ENCODE measurements at regions not wholly inside any gene's neighbourhood (a gene's known extent, or its start where the extent isn't known, plus 50 kb on each side); places are given as distances from the start of the nearest gene placed in this dataset.

GRCh38 chr6:144697369-144697760 lies 412.2 kb downstream of the UTRN start:
- DNase-seq: no peak

GRCh38 chr6:144697801-144698200 lies 412.7 kb downstream of the UTRN start:
- DNase-seq: no peak

- no peak for DNase-seq
Observed at GRCh38 chr6:144702781-144703180, 417.6 kb downstream of the UTRN start.

GRCh38 chr6:144710207-144710606 lies 425.1 kb downstream of the UTRN start:
- no peak for DNase-seq

- DNase-seq: no peak
Observed at GRCh38 chr6:144711661-144712060, 426.5 kb downstream of the UTRN start.

GRCh38 chr6:144712541-144712940 lies 427.4 kb downstream of the UTRN start:
- no peak for DNase-seq

- no peak for DNase-seq
Observed at GRCh38 chr6:144714021-144714712, 429.0 kb downstream of the UTRN start.

- no peak for DNase-seq
Observed at GRCh38 chr6:144715344-144715743, 430.2 kb downstream of the UTRN start.

GRCh38 chr6:144718431-144718830 lies 433.3 kb downstream of the UTRN start:
- DNase-seq: no peak

- DNase-seq: no peak
Observed at GRCh38 chr6:144721232-144721631, 436.1 kb downstream of the UTRN start.

GRCh38 chr6:144722154-144722737 lies 437.1 kb downstream of the UTRN start:
- DNase-seq: no peak

GRCh38 chr6:144722925-144723324 lies 437.8 kb downstream of the UTRN start:
- DNase-seq: no peak

- DNase-seq: no peak
Observed at GRCh38 chr6:144723431-144723830, 438.3 kb downstream of the UTRN start.

GRCh38 chr6:144724818-144725217 lies 439.7 kb downstream of the UTRN start:
- DNase-seq: no peak

- DNase-seq: no peak
Observed at GRCh38 chr6:144725736-144726522, 440.8 kb downstream of the UTRN start.

- DNase-seq: no peak
Observed at GRCh38 chr6:144728804-144729203, 443.7 kb downstream of the UTRN start.

- DNase-seq: no peak
Observed at GRCh38 chr6:144729502-144729901, 444.4 kb downstream of the UTRN start.

GRCh38 chr6:144730088-144730645 lies 445.0 kb downstream of the UTRN start:
- no peak for DNase-seq

GRCh38 chr6:144731229-144731628 lies 446.1 kb downstream of the UTRN start:
- no peak for DNase-seq

GRCh38 chr6:144736763-144737162 lies 451.6 kb downstream of the UTRN start:
- no peak for DNase-seq

GRCh38 chr6:144737998-144738397 lies 452.9 kb downstream of the UTRN start:
- peak; percentile 58 for DNase-seq

- DNase-seq: no peak
Observed at GRCh38 chr6:144739873-144740272, 454.7 kb downstream of the UTRN start.

GRCh38 chr6:144741659-144742058 lies 456.5 kb downstream of the UTRN start:
- no peak for DNase-seq

GRCh38 chr6:144742779-144743178 lies 457.6 kb downstream of the UTRN start:
- no peak for DNase-seq
